ENCODE measurements at regions not wholly inside any gene's neighbourhood (a gene's known extent, or its start where the extent isn't known, plus 50 kb on each side); places are given as distances from the start of the nearest gene placed in this dataset.

DNA sequence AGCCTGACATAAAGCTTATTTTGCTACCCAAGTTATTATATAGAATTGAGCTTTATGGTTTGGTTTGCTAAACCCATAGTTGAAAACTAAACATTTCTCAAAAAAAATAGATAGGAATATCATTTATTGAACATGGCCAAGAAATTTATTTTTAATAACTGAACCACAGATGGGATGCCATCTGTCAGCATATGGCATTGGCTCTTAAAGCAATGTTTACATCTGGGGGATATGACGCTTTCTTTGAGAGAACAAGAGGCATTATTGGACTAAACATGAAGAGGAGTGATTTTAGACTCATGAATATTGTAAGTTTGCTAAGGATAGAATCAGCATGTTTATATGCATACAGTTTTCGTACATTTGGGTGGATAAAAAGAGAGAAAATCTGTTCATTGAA is 132.6 kb upstream of the SLIT2 start:
- no peak overlapping the region for H2AFZ ChIP-seq (ENCODE audit: low read depth, low read length)
- H3K27me3 ChIP-seq (ENCODE audit: control insufficient read depth in 2 of 2, insufficient read depth in 2 of 2, low read length in 2 of 2), result no peaks in the 10 kb centered on the region
- no peaks in the 10 kb centered on the region for H4K20me1 ChIP-seq (replicated peaks; ENCODE audit: control insufficient read depth, extremely low read depth, insufficient read depth, low read length)
- POLR2A ChIA-PET, result no interaction called here
- no peaks in the 10 kb centered on the region for H3K36me3 ChIP-seq (ENCODE audit: control insufficient read depth in 2 of 2, extremely low read depth in 1 of 2, insufficient read depth in 2 of 2, low read length in 2 of 2)
- TF ChIP-seq POLR2A (IDR thresholded peaks at IDR 0.05; ENCODE audit: low read depth, low read length) (no peak), MYC (IDR thresholded peaks at IDR 0.05; ENCODE audit: low read depth, low read length) (no peak), FOS (IDR thresholded peaks at IDR 0.05; ENCODE audit: borderline replicate concordance, insufficient read depth, low read length) (no peak), JUN (IDR thresholded peaks at IDR 0.05; ENCODE audit: borderline replicate concordance, insufficient read depth, insufficient read length, low read depth) (no peak), EZH2 (IDR thresholded peaks at IDR 0.05; ENCODE audit: borderline replicate concordance, low read depth, low read length, severe bottlenecking) (no peak)
- TF ChIP-seq, protein P1, sequence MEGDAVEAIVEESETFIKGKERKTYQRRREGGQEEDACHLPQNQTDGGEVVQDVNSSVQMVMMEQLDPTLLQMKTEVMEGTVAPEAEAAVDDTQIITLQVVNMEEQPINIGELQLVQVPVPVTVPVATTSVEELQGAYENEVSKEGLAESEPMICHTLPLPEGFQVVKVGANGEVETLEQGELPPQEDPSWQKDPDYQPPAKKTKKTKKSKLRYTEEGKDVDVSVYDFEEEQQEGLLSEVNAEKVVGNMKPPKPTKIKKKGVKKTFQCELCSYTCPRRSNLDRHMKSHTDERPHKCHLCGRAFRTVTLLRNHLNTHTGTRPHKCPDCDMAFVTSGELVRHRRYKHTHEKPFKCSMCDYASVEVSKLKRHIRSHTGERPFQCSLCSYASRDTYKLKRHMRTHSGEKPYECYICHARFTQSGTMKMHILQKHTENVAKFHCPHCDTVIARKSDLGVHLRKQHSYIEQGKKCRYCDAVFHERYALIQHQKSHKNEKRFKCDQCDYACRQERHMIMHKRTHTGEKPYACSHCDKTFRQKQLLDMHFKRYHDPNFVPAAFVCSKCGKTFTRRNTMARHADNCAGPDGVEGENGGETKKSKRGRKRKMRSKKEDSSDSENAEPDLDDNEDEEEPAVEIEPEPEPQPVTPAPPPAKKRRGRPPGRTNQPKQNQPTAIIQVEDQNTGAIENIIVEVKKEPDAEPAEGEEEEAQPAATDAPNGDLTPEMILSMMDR (IDR thresholded peaks at IDR 0.05; ENCODE audit: extremely low read depth in 1 of 2, insufficient read depth in 1 of 2, low read depth in 1 of 2, low read length in 2 of 2), result no peak
- no peak overlapping the region for H3K9ac ChIP-seq (replicated peaks; ENCODE audit: extremely low read depth, insufficient read depth, low read length)
- DNase-seq (ENCODE audit: low read depth, low spot score) (no peak), FAIRE-seq (no peak)
- CTCF ChIA-PET, result interaction anchor here (0.7 kb wide), 1 partner anchor 9 kb away, joined by 3 read pairs; no protein-coding TSS in a partner anchor
- H3K4me3 ChIP-seq (replicated peaks in 1 of 3; ENCODE audit: insufficient read depth in 1 of 3, low read depth in 1 of 3, low read length in 3 of 3), result no peak overlapping the region
- intact Hi-C loops (cut with micrococcal nuclease), result no loop called here
- dilution Hi-C loops (cut with MboI; ENCODE audit: extremely low pct_ligation_motif_present, low sequenced_read_pairs), result no loop called here
- H3K79me2 ChIP-seq (ENCODE audit: control insufficient read depth, insufficient read depth, low read length), result no peaks in the 10 kb centered on the region
- no peaks in the 10 kb centered on the region for H3K9me3 ChIP-seq (replicated peaks; ENCODE audit: control insufficient read depth, insufficient read depth, low read length)
- no peak overlapping the region for H3K4me2 ChIP-seq (ENCODE audit: insufficient read depth, low read length)
- H3K9me1 ChIP-seq (replicated peaks; ENCODE audit: control insufficient read depth, extremely low read depth, insufficient read depth, low read length), result no peaks in the 10 kb centered on the region
- no peak overlapping the region for H3K27ac ChIP-seq (ENCODE audit: insufficient read depth, low read depth, low read length)
- no TSS peak for BruUV-seq (replicated peaks)
- no peaks in the 10 kb centered on the region for H3K4me1 ChIP-seq (ENCODE audit: control insufficient read depth, extremely low read depth, insufficient read depth, low read length)

- DNase-seq (ENCODE audit: low read depth, low spot score), result peak; percentile 66
- Histone ChIP-seq H3K4me3 (replicated peaks in 1 of 3; ENCODE audit: insufficient read depth in 1 of 3, low read depth in 1 of 3, low read length in 3 of 3) (no peak overlapping the region), H3K9me1 (replicated peaks; ENCODE audit: control insufficient read depth, extremely low read depth, insufficient read depth, low read length) (no peaks in the 10 kb centered on the region), H3K79me2 (ENCODE audit: control insufficient read depth, insufficient read depth, low read length) (no peaks in the 10 kb centered on the region), H4K20me1 (replicated peaks; ENCODE audit: control insufficient read depth, extremely low read depth, insufficient read depth, low read length) (no peaks in the 10 kb centered on the region), H2AFZ (ENCODE audit: low read depth, low read length) (peak overlapping the region; percentile 43), H3K4me1 (ENCODE audit: control insufficient read depth, extremely low read depth, insufficient read depth, low read length) (no peaks in the 10 kb centered on the region), H3K9ac (replicated peaks; ENCODE audit: extremely low read depth, insufficient read depth, low read length) (no peak overlapping the region), H3K4me2 (ENCODE audit: insufficient read depth, low read length) (peak overlapping the region; percentile 35), H3K27ac (ENCODE audit: insufficient read depth, low read depth, low read length) (no peak overlapping the region), H3K27me3 (ENCODE audit: control insufficient read depth in 2 of 2, insufficient read depth in 2 of 2, low read length in 2 of 2) (no peaks in the 10 kb centered on the region), H3K9me3 (replicated peaks; ENCODE audit: control insufficient read depth, insufficient read depth, low read length) (no peaks in the 10 kb centered on the region), H3K36me3 (ENCODE audit: control insufficient read depth in 2 of 2, extremely low read depth in 1 of 2, insufficient read depth in 2 of 2, low read length in 2 of 2) (no peaks in the 10 kb centered on the region)
- intact Hi-C loops (cut with micrococcal nuclease) (no loop called here), dilution Hi-C loops (cut with MboI; ENCODE audit: extremely low pct_ligation_motif_present, low sequenced_read_pairs) (no loop called here)
- no peak for FAIRE-seq
- ChIA-PET CTCF (interaction anchor here (1.2 to 1.4 kb wide), 2 partner anchors 10 to 13 kb away, joined by 3 to 4 read pairs; no protein-coding TSS in a partner anchor), POLR2A (no interaction called here)
- BruUV-seq (replicated peaks), result no TSS peak
- TF ChIP-seq GATA2 (IDR thresholded peaks at IDR 0.05; ENCODE audit: insufficient read depth, insufficient read length, low read depth, low read length) (no peak), POLR2A (IDR thresholded peaks at IDR 0.05; ENCODE audit: low read depth, low read length) (no peak), EZH2 (IDR thresholded peaks at IDR 0.05; ENCODE audit: borderline replicate concordance, low read depth, low read length, severe bottlenecking) (no peak), FOS (IDR thresholded peaks at IDR 0.05; ENCODE audit: borderline replicate concordance, insufficient read depth, low read length) (no peak), POLR2AphosphoS5 (IDR thresholded peaks at IDR 0.05; ENCODE audit: insufficient read depth, low read depth, low read length) (no peak), MYC (IDR thresholded peaks at IDR 0.05; ENCODE audit: low read depth, low read length) (no peak), JUN (IDR thresholded peaks at IDR 0.05; ENCODE audit: borderline replicate concordance, insufficient read depth, insufficient read length, low read depth) (no peak)
- TF ChIP-seq, protein P1 (IDR thresholded peaks at IDR 0.05; ENCODE audit: extremely low read depth in 1 of 2, insufficient read depth in 1 of 2, low read depth in 1 of 2, low read length in 2 of 2), result no peak
- TF ChIP-seq, protein P2, sequence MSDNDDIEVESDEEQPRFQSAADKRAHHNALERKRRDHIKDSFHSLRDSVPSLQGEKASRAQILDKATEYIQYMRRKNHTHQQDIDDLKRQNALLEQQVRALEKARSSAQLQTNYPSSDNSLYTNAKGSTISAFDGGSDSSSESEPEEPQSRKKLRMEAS (IDR thresholded peaks at IDR 0.05; ENCODE audit: insufficient read depth, insufficient read length), result no peak
Observed at GRCh38 chr4:20109391-20109790, 142.3 kb upstream of the SLIT2 start.

Data from endothelial cell of umbilical vein (primary cell).